ENCODE measurements at regions not wholly inside any gene's neighbourhood (a gene's known extent, or its start where the extent isn't known, plus 50 kb on each side); places are given as distances from the start of the nearest gene placed in this dataset.

- in situ Hi-C loops (cut with HindIII; ENCODE audit: low pct_ligation_motif_present, low pct_unique_long_range_greater_than_20kb, low sequenced_read_pairs) = no loop called here
- no peak for DNase-seq
Observed at GRCh38 chr20:40738976-40739375, 49.9 kb upstream of the MAFB start.

GRCh38 chr20:40739841-40740240 lies 50.8 kb upstream of the MAFB start:
- in situ Hi-C loops (cut with HindIII; ENCODE audit: low pct_ligation_motif_present, low pct_unique_long_range_greater_than_20kb, low sequenced_read_pairs) = no loop called here
- DNase-seq = no peak

GRCh38 chr20:40741507-40742106 lies 52.6 kb upstream of the MAFB start:
- in situ Hi-C loops (cut with HindIII; ENCODE audit: low pct_ligation_motif_present, low pct_unique_long_range_greater_than_20kb, low sequenced_read_pairs) = no loop called here
- DNase-seq = peak; percentile 38

GRCh38 chr20:40743141-40743775 lies 54.2 kb upstream of the MAFB start:
- no peak for DNase-seq
- in situ Hi-C loops (cut with HindIII; ENCODE audit: low pct_ligation_motif_present, low pct_unique_long_range_greater_than_20kb, low sequenced_read_pairs) = no loop called here

GRCh38 chr20:40744072-40744817 lies 55.2 kb upstream of the MAFB start:
- no peak for DNase-seq
- in situ Hi-C loops (cut with HindIII; ENCODE audit: low pct_ligation_motif_present, low pct_unique_long_range_greater_than_20kb, low sequenced_read_pairs) = no loop called here

- in situ Hi-C loops (cut with HindIII; ENCODE audit: low pct_ligation_motif_present, low pct_unique_long_range_greater_than_20kb, low sequenced_read_pairs) = no loop called here
- DNase-seq = no peak
Observed at GRCh38 chr20:40744818-40745175, 55.8 kb upstream of the MAFB start.

- no peak for DNase-seq
- in situ Hi-C loops (cut with HindIII; ENCODE audit: low pct_ligation_motif_present, low pct_unique_long_range_greater_than_20kb, low sequenced_read_pairs) = no loop called here
Observed at GRCh38 chr20:40746251-40746650, 57.2 kb upstream of the MAFB start.

GRCh38 chr20:40748182-40748581 lies 59.1 kb upstream of the MAFB start:
- no peak for DNase-seq
- in situ Hi-C loops (cut with HindIII; ENCODE audit: low pct_ligation_motif_present, low pct_unique_long_range_greater_than_20kb, low sequenced_read_pairs) = no loop called here

- in situ Hi-C loops (cut with HindIII; ENCODE audit: low pct_ligation_motif_present, low pct_unique_long_range_greater_than_20kb, low sequenced_read_pairs) = no loop called here
- DNase-seq = no peak
Observed at GRCh38 chr20:40749985-40750506, 61.0 kb upstream of the MAFB start.

GRCh38 chr20:40750541-40751035 lies 61.6 kb upstream of the MAFB start:
- in situ Hi-C loops (cut with HindIII; ENCODE audit: low pct_ligation_motif_present, low pct_unique_long_range_greater_than_20kb, low sequenced_read_pairs) = no loop called here

GRCh38 chr20:40753472-40753871 lies 64.4 kb upstream of the MAFB start:
- no peak for DNase-seq
- in situ Hi-C loops (cut with HindIII; ENCODE audit: low pct_ligation_motif_present, low pct_unique_long_range_greater_than_20kb, low sequenced_read_pairs) = no loop called here

More at GRCh38 chr20:40750541-40751035, 61.6 kb upstream of the MAFB start:
- no peak for DNase-seq

GRCh38 chr20:40754339-40754943 lies 65.4 kb upstream of the MAFB start:
- no peak for DNase-seq
- in situ Hi-C loops (cut with HindIII; ENCODE audit: low pct_ligation_motif_present, low pct_unique_long_range_greater_than_20kb, low sequenced_read_pairs) = no loop called here

- no peak for DNase-seq
- in situ Hi-C loops (cut with HindIII; ENCODE audit: low pct_ligation_motif_present, low pct_unique_long_range_greater_than_20kb, low sequenced_read_pairs) = no loop called here
Observed at GRCh38 chr20:40757087-40757486, 68.1 kb upstream of the MAFB start.

- no peak for DNase-seq
- in situ Hi-C loops (cut with HindIII; ENCODE audit: low pct_ligation_motif_present, low pct_unique_long_range_greater_than_20kb, low sequenced_read_pairs) = no loop called here
Observed at GRCh38 chr20:40758790-40759189, 69.8 kb upstream of the MAFB start.

- no peak for DNase-seq
- in situ Hi-C loops (cut with HindIII; ENCODE audit: low pct_ligation_motif_present, low pct_unique_long_range_greater_than_20kb, low sequenced_read_pairs) = no loop called here
Observed at GRCh38 chr20:40760399-40760798, 71.4 kb upstream of the MAFB start.

GRCh38 chr20:40763646-40764295 lies 74.7 kb upstream of the MAFB start:
- in situ Hi-C loops (cut with HindIII; ENCODE audit: low pct_ligation_motif_present, low pct_unique_long_range_greater_than_20kb, low sequenced_read_pairs) = no loop called here
- no peak for DNase-seq

GRCh38 chr20:40765814-40766480 lies 76.9 kb upstream of the MAFB start:
- no peak for DNase-seq
- in situ Hi-C loops (cut with HindIII; ENCODE audit: low pct_ligation_motif_present, low pct_unique_long_range_greater_than_20kb, low sequenced_read_pairs) = no loop called here
